HEK293 (cell line): ENCODE measurements at regions not wholly inside any gene's neighbourhood (a gene's known extent, or its start where the extent isn't known, plus 50 kb on each side); places are given as distances from the start of the nearest gene placed in this dataset.
"Not testable (repeated sequence)": the region's sequence is repeated elsewhere in the genome, so short reads cannot be mapped to it uniquely, and the experiment has no call there.

Experiments
- CTCF ChIP-seq: fragments of 450-650 bp; formaldehyde crosslinking; IDR thresholded peaks from 2 replicates; pipeline ENCODE4 v1.5.1; 2016; ENCODE audit warnings: missing biosample characterization, missing genetic modification characterization
- KLF17 ChIP-seq: fragments of 450-650 bp; formaldehyde crosslinking; IDR thresholded peaks from 2 replicates; pipeline ENCODE4 v1.5.1; 2016; ENCODE audit warnings: missing biosample characterization, missing genetic modification characterization
- PRDM4 ChIP-seq: fragments of 450-650 bp; formaldehyde crosslinking; IDR thresholded peaks from 2 replicates; pipeline ENCODE4 v1.5.1; 2017; ENCODE audit warnings: missing biosample characterization, missing genetic modification characterization
- ZNF335 ChIP-seq: fragments of 450-650 bp; formaldehyde crosslinking; conservative IDR thresholded peaks from 2 replicates; pipeline ENCODE4 v1.5.1; 2016; ENCODE audit warnings: missing biosample characterization, missing genetic modification characterization
- ZNF580 ChIP-seq: fragments of 450-650 bp; formaldehyde crosslinking; IDR thresholded peaks from 2 replicates; pipeline ENCODE4 v1.5.1; 2016; ENCODE audit warnings: missing biosample characterization, missing genetic modification characterization
- TF ChIP-seq, protein P1 (sequence below): sonication (generic); formaldehyde crosslinking; IDR thresholded peaks from 2 replicates; pipeline ENCODE4 v1.8.1; 2022; ENCODE audit warnings: mild to moderate bottlenecking, moderate library complexity, missing genetic modification reagents

GRCh38 chr4:85033838-85034237 is 67.3 kb upstream of the WDFY3 start:
- not testable (repeated sequence) for TF ChIP-seq CTCF, ZNF335, KLF17, PRDM4, ZNF580 (tag by site-specific recombination)
- TF ChIP-seq, protein P1, sequence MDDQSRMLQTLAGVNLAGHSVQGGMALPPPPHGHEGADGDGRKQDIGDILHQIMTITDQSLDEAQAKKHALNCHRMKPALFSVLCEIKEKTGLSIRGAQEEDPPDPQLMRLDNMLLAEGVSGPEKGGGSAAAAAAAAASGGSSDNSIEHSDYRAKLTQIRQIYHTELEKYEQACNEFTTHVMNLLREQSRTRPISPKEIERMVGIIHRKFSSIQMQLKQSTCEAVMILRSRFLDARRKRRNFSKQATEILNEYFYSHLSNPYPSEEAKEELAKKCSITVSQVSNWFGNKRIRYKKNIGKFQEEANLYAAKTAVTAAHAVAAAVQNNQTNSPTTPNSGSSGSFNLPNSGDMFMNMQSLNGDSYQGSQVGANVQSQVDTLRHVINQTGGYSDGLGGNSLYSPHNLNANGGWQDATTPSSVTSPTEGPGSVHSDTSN (CRISPR knock-in tag): not testable (repeated sequence)
